ENCODE measurements at regions not wholly inside any gene's neighbourhood (a gene's known extent, or its start where the extent isn't known, plus 50 kb on each side); places are given as distances from the start of the nearest gene placed in this dataset.

DNA sequence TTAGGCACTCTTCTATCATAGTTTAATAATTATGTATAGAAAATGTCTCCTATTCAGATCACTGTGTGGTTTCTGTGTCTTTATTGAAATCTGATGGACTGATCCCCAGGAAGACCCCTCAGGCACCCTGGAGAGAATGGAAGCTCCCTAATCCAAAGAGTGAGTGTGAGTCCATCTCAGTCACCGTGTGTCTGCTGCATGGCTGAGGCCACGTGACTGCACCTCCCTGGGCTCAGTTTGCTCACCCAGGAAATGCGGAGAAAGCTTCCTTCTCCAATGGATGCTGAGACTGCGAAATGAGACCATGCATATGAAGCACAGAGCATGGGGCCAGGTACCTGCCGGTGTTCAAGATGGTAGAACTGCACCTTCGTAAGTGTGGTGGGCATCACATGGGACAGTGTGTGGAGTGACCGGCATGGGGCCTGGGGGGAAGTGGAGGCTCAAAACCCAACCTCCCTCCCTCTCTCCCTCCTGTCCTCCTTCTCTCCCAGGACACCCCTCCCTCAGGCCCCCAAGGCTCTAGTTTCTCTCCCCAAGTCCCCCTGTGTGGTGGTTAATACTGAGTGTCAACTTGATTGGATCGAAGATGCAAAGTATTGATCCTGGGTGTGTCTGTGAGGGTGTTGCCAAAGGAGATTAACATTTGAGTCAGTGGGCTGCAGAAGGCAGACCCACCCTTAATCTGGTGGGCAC is 557.5 kb downstream of the PTPRU start:
- no peak for DNase-seq (ENCODE audit: low read depth)
- H3K4me3 ChIP-seq (replicated peaks; ENCODE audit: low read depth, low read length), result no peak overlapping the region
- TF ChIP-seq, protein P1, sequence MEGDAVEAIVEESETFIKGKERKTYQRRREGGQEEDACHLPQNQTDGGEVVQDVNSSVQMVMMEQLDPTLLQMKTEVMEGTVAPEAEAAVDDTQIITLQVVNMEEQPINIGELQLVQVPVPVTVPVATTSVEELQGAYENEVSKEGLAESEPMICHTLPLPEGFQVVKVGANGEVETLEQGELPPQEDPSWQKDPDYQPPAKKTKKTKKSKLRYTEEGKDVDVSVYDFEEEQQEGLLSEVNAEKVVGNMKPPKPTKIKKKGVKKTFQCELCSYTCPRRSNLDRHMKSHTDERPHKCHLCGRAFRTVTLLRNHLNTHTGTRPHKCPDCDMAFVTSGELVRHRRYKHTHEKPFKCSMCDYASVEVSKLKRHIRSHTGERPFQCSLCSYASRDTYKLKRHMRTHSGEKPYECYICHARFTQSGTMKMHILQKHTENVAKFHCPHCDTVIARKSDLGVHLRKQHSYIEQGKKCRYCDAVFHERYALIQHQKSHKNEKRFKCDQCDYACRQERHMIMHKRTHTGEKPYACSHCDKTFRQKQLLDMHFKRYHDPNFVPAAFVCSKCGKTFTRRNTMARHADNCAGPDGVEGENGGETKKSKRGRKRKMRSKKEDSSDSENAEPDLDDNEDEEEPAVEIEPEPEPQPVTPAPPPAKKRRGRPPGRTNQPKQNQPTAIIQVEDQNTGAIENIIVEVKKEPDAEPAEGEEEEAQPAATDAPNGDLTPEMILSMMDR (IDR thresholded peaks at IDR 0.05; ENCODE audit: low read length, missing control alignments), result no peak

DNA sequence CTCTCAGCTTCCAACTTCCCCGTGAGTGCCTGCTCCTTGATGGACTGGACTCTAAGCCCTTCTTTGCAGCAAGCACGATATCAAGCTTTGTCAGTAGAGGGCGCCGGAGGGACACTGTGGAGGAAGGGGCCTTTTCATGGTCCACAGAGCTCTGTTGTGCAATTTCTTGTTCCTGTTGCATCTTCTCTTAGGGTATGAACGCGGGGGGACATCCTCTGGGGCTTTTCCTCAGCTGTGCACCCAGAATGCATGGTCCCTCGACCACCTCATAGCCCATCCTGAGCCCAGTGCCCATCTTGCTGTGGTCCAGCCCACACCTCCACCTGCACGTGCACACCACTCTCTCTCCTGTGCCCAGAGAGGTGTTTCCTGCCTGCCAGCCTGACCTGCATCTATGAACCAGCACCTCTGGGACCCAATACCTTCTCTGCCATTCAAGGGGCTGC is 556.8 kb downstream of the PTPRU start:
- TF ChIP-seq, protein P1 (IDR thresholded peaks at IDR 0.05; ENCODE audit: low read length, missing control alignments), result peak; percentile 95
- no peak overlapping the region for H3K4me3 ChIP-seq (replicated peaks; ENCODE audit: low read depth, low read length)
- peak; percentile 87 for DNase-seq (ENCODE audit: low read depth)

DNA sequence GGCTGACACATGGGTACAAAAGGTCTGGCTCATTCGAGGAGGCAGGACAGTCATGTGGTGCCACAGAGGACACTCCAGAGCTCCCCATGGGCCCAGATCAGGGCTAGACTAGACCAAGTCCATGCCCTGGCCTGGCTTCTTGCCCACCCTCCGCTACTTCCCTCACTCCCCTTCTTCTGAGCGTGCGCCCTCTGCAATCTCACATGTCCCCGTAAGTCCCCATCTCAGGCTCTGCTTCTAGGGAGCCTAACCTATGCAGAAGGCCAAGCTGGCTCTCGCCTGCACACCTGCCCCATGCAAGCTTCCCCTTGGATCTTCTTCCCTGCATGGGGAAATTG is 553.6 kb downstream of the PTPRU start:
- TF ChIP-seq, protein P1 (IDR thresholded peaks at IDR 0.05; ENCODE audit: low read length, missing control alignments), result no peak
- H3K4me3 ChIP-seq (replicated peaks; ENCODE audit: low read depth, low read length), result no peak overlapping the region
- no peak for DNase-seq (ENCODE audit: low read depth)

DNA sequence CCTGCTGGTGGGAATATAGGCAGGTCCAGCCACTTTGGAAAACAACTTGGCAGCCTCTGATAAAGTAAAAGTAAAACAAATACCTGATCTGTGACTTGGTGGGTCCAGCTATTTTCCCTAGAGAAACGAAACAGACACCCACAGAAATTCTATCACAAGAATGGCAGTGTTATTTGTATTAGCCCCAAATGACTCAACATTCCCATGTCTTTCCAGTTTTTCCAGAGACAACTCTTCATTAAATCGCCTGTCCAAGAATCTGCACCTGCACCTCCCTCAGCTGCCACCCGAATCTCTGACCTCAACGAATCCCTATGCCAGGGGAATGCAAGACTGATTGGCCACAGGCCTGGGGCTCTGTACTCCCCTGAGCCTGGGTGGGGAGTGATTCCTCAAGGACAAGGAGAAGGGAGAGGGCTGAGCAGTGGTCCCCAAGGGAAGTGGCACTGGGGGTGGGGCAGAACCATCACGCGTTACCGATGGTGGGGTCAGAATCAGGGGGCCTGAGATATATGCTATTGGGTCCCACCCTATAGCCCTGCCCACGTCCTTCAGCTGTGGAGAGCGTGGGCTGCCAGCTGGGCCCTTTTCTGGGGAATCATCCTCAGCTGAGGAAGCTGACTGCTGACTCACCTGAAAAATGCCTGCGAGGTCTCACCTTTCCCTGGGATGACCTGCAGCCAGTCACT is 553.0 kb downstream of the PTPRU start:
- DNase-seq (ENCODE audit: low read depth), result no peak
- TF ChIP-seq, protein P1 (IDR thresholded peaks at IDR 0.05; ENCODE audit: low read length, missing control alignments), result no peak
- no peak overlapping the region for H3K4me3 ChIP-seq (replicated peaks; ENCODE audit: low read depth, low read length)

DNA sequence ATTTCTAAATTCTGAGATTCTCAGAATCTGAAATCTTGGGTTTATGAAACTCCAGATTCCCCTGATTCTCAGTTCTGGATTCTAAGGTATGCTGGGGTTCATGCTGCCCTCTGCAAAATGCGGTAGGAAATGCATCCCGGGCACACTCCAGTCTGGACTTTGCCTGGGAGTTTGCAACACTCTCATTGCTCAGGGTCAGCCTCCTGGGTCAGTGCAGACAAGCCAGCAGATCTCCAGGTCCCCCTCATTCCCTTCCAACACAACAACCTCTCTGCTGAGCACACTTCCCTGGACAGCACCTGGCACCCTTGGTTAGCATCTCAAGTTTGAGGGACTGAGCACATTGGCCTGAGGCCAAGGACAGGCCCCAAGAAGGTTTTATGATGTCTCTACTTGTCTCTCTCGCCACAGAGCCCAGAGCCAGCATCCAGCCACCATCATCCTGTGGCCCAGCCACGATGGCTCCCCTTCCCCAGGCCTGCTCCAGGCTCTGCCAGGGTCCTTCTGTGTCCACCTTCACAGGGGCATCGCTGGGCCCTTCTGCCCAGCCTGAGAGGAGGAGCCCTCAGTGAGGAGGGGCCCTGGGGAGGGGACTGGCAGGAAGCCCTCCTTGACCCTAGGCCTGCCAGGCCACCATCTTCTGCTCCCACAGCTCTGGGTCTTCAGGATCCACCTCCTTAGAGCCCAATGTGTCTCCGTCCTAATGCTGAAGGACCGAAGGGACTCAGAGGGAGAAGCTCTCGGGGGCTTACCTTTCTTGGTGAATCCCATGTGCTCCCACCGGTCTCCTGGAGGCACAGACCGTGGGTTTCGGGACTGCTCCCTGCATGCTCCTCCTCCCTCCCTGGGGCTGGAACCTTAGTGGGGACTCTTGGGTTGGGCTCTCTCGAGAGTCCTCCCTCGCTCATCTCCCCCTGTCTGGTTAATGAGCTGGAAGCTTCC is 550.7 kb downstream of the PTPRU start:
- DNase-seq (ENCODE audit: low read depth), result no peak
- TF ChIP-seq, protein P1 (IDR thresholded peaks at IDR 0.05; ENCODE audit: low read length, missing control alignments), result no peak
- no peak overlapping the region for H3K4me3 ChIP-seq (replicated peaks; ENCODE audit: low read depth, low read length)

DNA sequence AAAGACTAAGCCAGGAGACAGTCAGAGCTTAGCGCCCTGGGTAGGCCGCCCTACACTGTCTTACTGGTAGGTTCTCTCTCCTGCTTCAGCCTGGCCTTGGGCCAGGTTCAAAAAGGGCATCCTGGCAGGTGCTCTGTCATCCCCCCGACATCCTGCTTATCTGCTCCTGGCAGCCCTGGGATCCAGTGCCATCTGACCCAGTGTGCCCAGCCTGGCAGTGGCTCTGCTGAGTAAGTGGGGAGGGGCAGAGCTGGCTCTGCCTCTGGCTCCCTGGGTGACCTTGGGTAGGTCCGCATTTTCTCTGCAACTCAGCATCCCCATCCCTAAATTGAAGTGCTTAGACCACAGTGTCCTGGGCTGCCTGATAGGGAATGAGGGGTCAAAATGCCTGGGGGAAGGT is 549.9 kb downstream of the PTPRU start:
- no peak overlapping the region for H3K4me3 ChIP-seq (replicated peaks; ENCODE audit: low read depth, low read length)
- TF ChIP-seq, protein P1 (IDR thresholded peaks at IDR 0.05; ENCODE audit: low read length, missing control alignments), result no peak
- no peak for DNase-seq (ENCODE audit: low read depth)

All from fibroblast of pulmonary artery (primary cell).